H1 (cell line): ENCODE measurements at regions not wholly inside any gene's neighbourhood (a gene's known extent, or its start where the extent isn't known, plus 50 kb on each side); places are given as distances from the start of the nearest gene placed in this dataset.

Experiments
- EP300 ChIP-seq, 2 experiments: IDR thresholded peaks; 1 replicate in 1 of 2; 2 replicates in 1 of 2; pipeline ENCODE4 v1.6.1; 2011 to 2012; ENCODE audit warnings: low read depth in 2 of 2, low read length in 2 of 2, mild to moderate bottlenecking in 2 of 2, borderline replicate concordance in 1 of 2, inconsistent platforms in 1 of 2, moderate library complexity in 1 of 2
- HDAC6 ChIP-seq: IDR thresholded peaks from one replicate; pipeline ENCODE4 v1.7.1; 2012; ENCODE audit warnings: low read depth, mild to moderate bottlenecking, inconsistent platforms, low read length, moderate library complexity
- POLR2AphosphoS5 ChIP-seq: IDR thresholded peaks from 2 replicates; pipeline ENCODE4 v1.6.1; 2011; ENCODE audit warnings: low read depth, low read length
- SIRT6 ChIP-seq: IDR thresholded peaks from one replicate; pipeline ENCODE4 v1.7.1; 2012; ENCODE audit warnings: low read length, inconsistent platforms

DNA sequence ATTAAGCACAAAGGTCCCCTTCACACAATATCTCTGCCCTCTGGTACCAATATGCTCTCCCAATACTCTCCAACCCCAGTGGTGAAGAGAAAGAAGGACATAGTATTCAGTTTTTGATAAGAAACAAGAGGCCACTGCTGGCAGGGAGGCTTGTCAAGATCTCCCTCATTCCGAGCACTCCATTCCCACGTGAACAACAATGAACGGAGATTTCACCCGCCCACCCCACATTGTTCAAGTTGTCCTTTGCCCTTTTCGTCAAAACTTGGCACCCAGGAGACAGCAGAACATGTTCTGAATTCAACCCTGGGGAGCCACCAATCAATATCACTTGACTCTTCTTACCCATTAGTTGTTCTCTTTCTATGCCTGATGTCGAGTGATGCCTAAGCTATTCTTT lies 54.2 kb upstream of the SLC25A4 start (continued):
- TF ChIP-seq POLR2AphosphoS5 (no peak), SIRT6 (no peak), EP300 (IDR thresholded peaks at IDR 0.05; ENCODE audit: borderline replicate concordance in 1 of 2, low read depth in 2 of 2, low read length in 2 of 2) (no peak), HDAC6 (no peak)
- TF ChIP-seq, all 59 proteins: peak for 0
